Activated CD8-positive, alpha-beta T cell treated with anti-CD3 and anti-CD28 coated beads, Interleukin-2, amount 10 ng/mL, durations not matched to agents 7 days and 5 days (primary cell): ENCODE measurements at regions not wholly inside any gene's neighbourhood (a gene's known extent, or its start where the extent isn't known, plus 50 kb on each side); places are given as distances from the start of the nearest gene placed in this dataset.
"Not testable (repeated sequence)": the region's sequence is repeated elsewhere in the genome, so short reads cannot be mapped to it uniquely, and the experiment has no call there.

Experiments used
- ATAC-seq: fragments of 150-1000 bp; cut with Tn5 transposase; one replicate; pipeline ENCODE4 v1.10.0; 2021; ENCODE audit warnings: moderate library complexity
- CTCF ChIA-PET: fragments of 350-600 bp; sonication (Branson Sonifier 250); formaldehyde crosslinking; loops from one replicate; lab custom pipeline; 2021; ENCODE audit warnings: antibody characterized with exemption; lab: Charles Lee
- POLR2A ChIA-PET: fragments of 350-600 bp; sonication (Branson Sonifier 250); formaldehyde crosslinking; loops from one replicate; lab custom pipeline; 2021; ENCODE audit warnings: antibody characterized with exemption; lab: Charles Lee
- DNase-seq: peaks from one replicate; pipeline ENCODE4 v3.0.0-alpha.2; 2020
- H3K27ac Mint-ChIP-seq: one replicate; pipeline ENCODE4 v1.8.0; 2021; ENCODE audit warnings: mild to moderate bottlenecking, mixed read lengths
- H3K27me3 Mint-ChIP-seq: one replicate; pipeline ENCODE4 v1.8.0; 2021; ENCODE audit warnings: low read depth, mixed read lengths
- H3K36me3 Mint-ChIP-seq: one replicate; pipeline ENCODE4 v1.8.0; 2021; ENCODE audit warnings: low read depth, mixed read lengths
- H3K4me1 Mint-ChIP-seq: one replicate; pipeline ENCODE4 v1.8.0; 2021; ENCODE audit warnings: low read depth, mixed read lengths
- H3K4me3 Mint-ChIP-seq: one replicate; pipeline ENCODE4 v1.8.0; 2021; ENCODE audit warnings: mild to moderate bottlenecking, mixed read lengths
- H3K9me3 Mint-ChIP-seq: one replicate; pipeline ENCODE4 v1.8.0; 2022; ENCODE audit warnings: mixed read lengths; ENCODE audit not compliant: insufficient read depth

GRCh38 chr3:187805774-187806173 is 60.5 kb upstream of the BCL6 start:
- CTCF ChIA-PET: interaction anchor here (1.1 to 1.3 kb wide), 2 partner anchors 17 to 67 kb away, joined by 3 to 5 read pairs; no protein-coding TSS in a partner anchor
- no peaks in the 10 kb centered on the region for H3K27me3 Mint-ChIP-seq
- no peak for ATAC-seq

GRCh38 chr3:187807086-187807862 is 62.0 kb upstream of the BCL6 start:
- DNase-seq (no peak), ATAC-seq (no peak)
- Mint-ChIP-seq H3K27ac (no peak overlapping the region), H3K4me3 (no peak overlapping the region), H3K36me3 (peaks cover 19% of the 10 kb centered on the region), H3K9me3 (peaks cover 7% of the 10 kb centered on the region), H3K27me3 (no peaks in the 10 kb centered on the region), H3K4me1 (peaks cover 53% of the 10 kb centered on the region)
- POLR2A ChIA-PET: interaction anchor here (0.7 to 1.2 kb wide), 2 partner anchors 60 to 61 kb away, joined by 3 read pairs; no protein-coding TSS in a partner anchor
- CTCF ChIA-PET: interaction anchor here (1.4 to 1.7 kb wide), 3 partner anchors 8 to 67 kb away, joined by 3 to 9 read pairs (median 3); no protein-coding TSS in a partner anchor

More at GRCh38 chr3:187805774-187806173, 60.5 kb upstream of the BCL6 start:
- POLR2A ChIA-PET: interaction anchor here (0.6 kb wide), 1 partner anchor 463 kb away, joined by 3 read pairs; no protein-coding TSS in a partner anchor
- DNase-seq: no peak
- H3K36me3 Mint-ChIP-seq: peaks cover 29% of the 10 kb centered on the region
- peaks cover 7% of the 10 kb centered on the region for H3K9me3 Mint-ChIP-seq
- H3K27ac Mint-ChIP-seq: no peak overlapping the region
- peaks cover 55% of the 10 kb centered on the region for H3K4me1 Mint-ChIP-seq
- H3K4me3 Mint-ChIP-seq: no peak overlapping the region

- no peak for ATAC-seq
- ChIA-PET POLR2A (no interaction called here), CTCF (interaction anchor here (1.5 to 1.7 kb wide), 2 partner anchors 9 to 69 kb away, joined by 3 to 9 read pairs; no protein-coding TSS in a partner anchor)
- peaks cover 14% of the 10 kb centered on the region for H3K36me3 Mint-ChIP-seq
- no peak overlapping the region for H3K4me3 Mint-ChIP-seq
- H3K4me1 Mint-ChIP-seq: peaks cover 42% of the 10 kb centered on the region
- no peak overlapping the region for H3K27ac Mint-ChIP-seq
- H3K9me3 Mint-ChIP-seq: peaks cover 7% of the 10 kb centered on the region
- DNase-seq: no peak
- no peaks in the 10 kb centered on the region for H3K27me3 Mint-ChIP-seq
These were observed 63.2 kb upstream of the BCL6 start for GRCh38 chr3:187808527-187808895.

GRCh38 chr3:187809612-187809991 is 64.3 kb upstream of the BCL6 start:
- Mint-ChIP-seq H3K4me3 (no peak overlapping the region), H3K27me3 (no peaks in the 10 kb centered on the region), H3K36me3 (peaks cover 8% of the 10 kb centered on the region), H3K9me3 (peaks cover 7% of the 10 kb centered on the region), H3K27ac (no peak overlapping the region), H3K4me1 (peaks cover 33% of the 10 kb centered on the region)
- DNase-seq (no peak), ATAC-seq (no peak)
- POLR2A ChIA-PET: no interaction called here
- CTCF ChIA-PET: no interaction called here

GRCh38 chr3:187810021-187810446 is 64.8 kb upstream of the BCL6 start:
- no peak for ATAC-seq
- H3K27me3 Mint-ChIP-seq: no peaks in the 10 kb centered on the region
- ChIA-PET CTCF (interaction anchor here (0.9 to 1.6 kb wide), 4 partner anchors 8 to 70 kb away, joined by 3 to 4 read pairs (median 3); no protein-coding TSS in a partner anchor), POLR2A (no interaction called here)
- H3K4me3 Mint-ChIP-seq: no peak overlapping the region
- peaks cover 7% of the 10 kb centered on the region for H3K36me3 Mint-ChIP-seq
- H3K9me3 Mint-ChIP-seq: peaks cover 7% of the 10 kb centered on the region
- peaks cover 29% of the 10 kb centered on the region for H3K4me1 Mint-ChIP-seq
- no peak overlapping the region for H3K27ac Mint-ChIP-seq
- DNase-seq: no peak

GRCh38 chr3:187811585-187812250 is 66.5 kb upstream of the BCL6 start:
- no peak for ATAC-seq
- peaks cover 3% of the 10 kb centered on the region for H3K36me3 Mint-ChIP-seq
- no peak for DNase-seq
- H3K4me3 Mint-ChIP-seq: no peak overlapping the region
- ChIA-PET CTCF (interaction anchor here (1.2 to 1.6 kb wide), 2 partner anchors 9 to 12 kb away, joined by 3 read pairs; no protein-coding TSS in a partner anchor), POLR2A (interaction anchor here (1.4 kb wide), 1 partner anchor 13 kb away, joined by 4 read pairs; no protein-coding TSS in a partner anchor)
- H3K27me3 Mint-ChIP-seq: no peaks in the 10 kb centered on the region
- no peak overlapping the region for H3K27ac Mint-ChIP-seq
- H3K9me3 Mint-ChIP-seq: no peaks in the 10 kb centered on the region
- peaks cover 23% of the 10 kb centered on the region for H3K4me1 Mint-ChIP-seq

- Mint-ChIP-seq H3K36me3 (peaks cover 3% of the 10 kb centered on the region), H3K4me1 (peaks cover 15% of the 10 kb centered on the region), H3K27ac (no peak overlapping the region), H3K4me3 (no peak overlapping the region), H3K9me3 (peaks cover 3% of the 10 kb centered on the region), H3K27me3 (no peaks in the 10 kb centered on the region)
- ATAC-seq (no peak), DNase-seq (no peak)
- CTCF ChIA-PET: interaction anchor here (1.2 kb wide), 1 partner anchor 10 kb away, joined by 3 read pairs; no protein-coding TSS in a partner anchor
- POLR2A ChIA-PET: interaction anchor here (1.4 kb wide), 1 partner anchor 13 kb away, joined by 4 read pairs; no protein-coding TSS in a partner anchor
These were observed 67.2 kb upstream of the BCL6 start for GRCh38 chr3:187812496-187812895.

- ChIA-PET POLR2A (no interaction called here), CTCF (interaction anchor here (1.0 kb wide), 1 partner anchor 19 kb away, joined by 3 read pairs; no protein-coding TSS in a partner anchor)
- ATAC-seq (no peak), DNase-seq (no peak)
- Mint-ChIP-seq H3K27me3 (no peaks in the 10 kb centered on the region), H3K4me1 (peaks cover 14% of the 10 kb centered on the region), H3K27ac (no peak overlapping the region), H3K9me3 (peaks cover 8% of the 10 kb centered on the region), H3K36me3 (peaks cover 10% of the 10 kb centered on the region), H3K4me3 (no peak overlapping the region)
These were observed 67.9 kb upstream of the BCL6 start for GRCh38 chr3:187813198-187813597.

- DNase-seq, H3K27ac Mint-ChIP-seq, H3K4me3 Mint-ChIP-seq, CTCF ChIA-PET, ATAC-seq, H3K9me3 Mint-ChIP-seq, H3K27me3 Mint-ChIP-seq: not testable (repeated sequence)
- POLR2A ChIA-PET: interaction anchor here (0.9 kb wide), 1 partner anchor 10 kb away, joined by 3 read pairs; no protein-coding TSS in a partner anchor
- peaks cover 20% of the 10 kb centered on the region for H3K36me3 Mint-ChIP-seq
- H3K4me1 Mint-ChIP-seq: peaks cover 22% of the 10 kb centered on the region
These were observed 72.5 kb upstream of the BCL6 start for GRCh38 chr3:187817766-187818165.

- peaks cover 34% of the 10 kb centered on the region for H3K4me1 Mint-ChIP-seq
- CTCF ChIA-PET: no interaction called here
- H3K9me3 Mint-ChIP-seq: peaks cover 17% of the 10 kb centered on the region
- H3K27me3 Mint-ChIP-seq: no peaks in the 10 kb centered on the region
- peak; percentile 7 for ATAC-seq
- no peak for DNase-seq
- H3K27ac Mint-ChIP-seq: peak overlapping the region; percentile 90
- POLR2A ChIA-PET: no interaction called here
- H3K36me3 Mint-ChIP-seq: peaks cover 32% of the 10 kb centered on the region
- H3K4me3 Mint-ChIP-seq: peak overlapping the region; percentile 12
These were observed 76.5 kb upstream of the BCL6 start for GRCh38 chr3:187821616-187822317.

GRCh38 chr3:187822402-187822801 is 77.1 kb upstream of the BCL6 start:
- peaks cover 33% of the 10 kb centered on the region for H3K36me3 Mint-ChIP-seq
- peaks cover 34% of the 10 kb centered on the region for H3K4me1 Mint-ChIP-seq
- H3K27me3 Mint-ChIP-seq: no peaks in the 10 kb centered on the region
- peaks cover 16% of the 10 kb centered on the region for H3K9me3 Mint-ChIP-seq
- H3K4me3 Mint-ChIP-seq: peak overlapping the region; percentile 16
- ChIA-PET CTCF (interaction anchor here (1.3 kb wide), 1 partner anchor 73 kb away, joined by 7 read pairs; no protein-coding TSS in a partner anchor), POLR2A (interaction anchor here (0.6 to 1.6 kb wide), 3 partner anchors 23 to 77 kb away, joined by 3 to 5 read pairs (median 4); partner anchors contain the start of gene BCL6)
- DNase-seq (peak; percentile 66), ATAC-seq (peak; percentile 93)
- H3K27ac Mint-ChIP-seq: peak overlapping the region; percentile 90
